ENCODE measurements at regions not wholly inside any gene's neighbourhood (a gene's known extent, or its start where the extent isn't known, plus 50 kb on each side); places are given as distances from the start of the nearest gene placed in this dataset.

DNA sequence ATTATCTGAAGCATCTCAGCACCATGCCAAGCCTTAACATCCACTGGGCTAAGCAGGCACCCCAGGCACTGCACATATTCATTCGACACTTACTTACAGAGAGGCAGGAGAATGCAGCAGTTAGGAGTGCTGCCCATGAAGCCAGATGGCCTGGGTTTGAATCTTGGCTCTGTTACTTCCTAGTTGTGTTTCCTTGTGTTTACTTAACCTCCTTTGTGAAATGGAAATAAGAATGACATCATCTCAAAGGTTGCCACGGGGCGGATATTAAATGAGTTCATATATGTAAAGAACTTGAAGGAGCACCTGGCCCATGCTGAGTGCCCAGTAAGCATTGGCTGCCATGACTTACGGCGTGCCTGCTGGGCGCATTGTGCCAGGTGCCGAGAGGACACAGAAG is 565.2 kb downstream of the CDK5RAP2 start:
- DNase-seq (ENCODE audit: low read depth): no peak
- Histone ChIP-seq H3K4me3 (ENCODE audit: low read depth, low read length) (no peak overlapping the region), H3K36me3 (ENCODE audit: control insufficient read depth, insufficient read depth, low read length) (no peaks in the 10 kb centered on the region), H3K27me3 (ENCODE audit: control insufficient read depth, insufficient read depth, low read length) (no peaks in the 10 kb centered on the region)
- TF ChIP-seq, protein P1, sequence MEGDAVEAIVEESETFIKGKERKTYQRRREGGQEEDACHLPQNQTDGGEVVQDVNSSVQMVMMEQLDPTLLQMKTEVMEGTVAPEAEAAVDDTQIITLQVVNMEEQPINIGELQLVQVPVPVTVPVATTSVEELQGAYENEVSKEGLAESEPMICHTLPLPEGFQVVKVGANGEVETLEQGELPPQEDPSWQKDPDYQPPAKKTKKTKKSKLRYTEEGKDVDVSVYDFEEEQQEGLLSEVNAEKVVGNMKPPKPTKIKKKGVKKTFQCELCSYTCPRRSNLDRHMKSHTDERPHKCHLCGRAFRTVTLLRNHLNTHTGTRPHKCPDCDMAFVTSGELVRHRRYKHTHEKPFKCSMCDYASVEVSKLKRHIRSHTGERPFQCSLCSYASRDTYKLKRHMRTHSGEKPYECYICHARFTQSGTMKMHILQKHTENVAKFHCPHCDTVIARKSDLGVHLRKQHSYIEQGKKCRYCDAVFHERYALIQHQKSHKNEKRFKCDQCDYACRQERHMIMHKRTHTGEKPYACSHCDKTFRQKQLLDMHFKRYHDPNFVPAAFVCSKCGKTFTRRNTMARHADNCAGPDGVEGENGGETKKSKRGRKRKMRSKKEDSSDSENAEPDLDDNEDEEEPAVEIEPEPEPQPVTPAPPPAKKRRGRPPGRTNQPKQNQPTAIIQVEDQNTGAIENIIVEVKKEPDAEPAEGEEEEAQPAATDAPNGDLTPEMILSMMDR (IDR thresholded peaks at IDR 0.05; ENCODE audit: insufficient read depth, low read length, poor library complexity, severe bottlenecking): no peak

DNA sequence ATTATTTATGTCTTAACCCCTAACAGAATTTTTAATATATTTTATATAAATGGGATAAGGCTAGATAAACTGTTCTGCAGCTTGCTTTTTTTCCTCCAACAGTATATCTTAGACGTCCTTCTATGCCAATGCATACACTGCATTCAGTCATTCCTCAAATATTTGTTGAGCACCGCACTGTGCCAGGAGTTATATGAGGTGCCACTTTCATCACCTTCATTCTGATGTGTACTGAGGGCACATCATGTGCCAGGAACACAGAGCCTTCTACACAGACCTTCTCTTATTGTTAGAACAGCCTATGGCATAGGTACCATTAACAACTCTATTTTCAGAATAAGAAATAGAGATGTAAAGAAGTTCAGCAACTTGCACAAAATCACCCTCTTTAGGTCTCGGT is 570.1 kb downstream of the CDK5RAP2 start:
- Histone ChIP-seq H3K27me3 (ENCODE audit: control insufficient read depth, insufficient read depth, low read length) (no peaks in the 10 kb centered on the region), H3K4me3 (ENCODE audit: low read depth, low read length) (no peak overlapping the region), H3K36me3 (ENCODE audit: control insufficient read depth, insufficient read depth, low read length) (no peaks in the 10 kb centered on the region)
- no peak for DNase-seq (ENCODE audit: low read depth)
- TF ChIP-seq, protein P1 (IDR thresholded peaks at IDR 0.05; ENCODE audit: insufficient read depth, low read length, poor library complexity, severe bottlenecking): no peak

DNA sequence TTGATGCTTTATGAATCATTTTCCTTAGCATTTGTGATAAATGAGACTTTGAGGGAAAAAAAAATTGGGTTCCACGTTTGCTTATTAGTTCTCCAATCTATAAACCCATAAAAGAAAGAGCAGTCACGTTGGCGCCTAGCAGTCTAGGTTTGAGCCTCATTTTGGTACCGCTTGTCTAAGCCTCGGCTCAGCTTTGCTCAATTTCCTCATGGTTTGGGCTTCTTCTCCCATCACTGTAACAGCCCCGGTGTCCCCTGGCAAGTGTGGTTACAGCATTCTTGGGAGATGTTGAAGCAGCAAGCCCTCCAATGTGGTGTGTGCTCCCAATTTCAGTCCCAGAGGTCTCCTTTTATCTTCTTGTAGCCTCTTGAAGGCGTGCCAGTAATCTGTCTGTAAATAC is 578.4 kb downstream of the CDK5RAP2 start:
- TF ChIP-seq, protein P1 (IDR thresholded peaks at IDR 0.05; ENCODE audit: insufficient read depth, low read length, poor library complexity, severe bottlenecking): no peak
- no peak overlapping the region for H3K4me3 ChIP-seq (ENCODE audit: low read depth, low read length)
- no peak for DNase-seq (ENCODE audit: low read depth)
- H3K36me3 ChIP-seq (ENCODE audit: control insufficient read depth, insufficient read depth, low read length): no peaks in the 10 kb centered on the region
- no peaks in the 10 kb centered on the region for H3K27me3 ChIP-seq (ENCODE audit: control insufficient read depth, insufficient read depth, low read length)

DNA sequence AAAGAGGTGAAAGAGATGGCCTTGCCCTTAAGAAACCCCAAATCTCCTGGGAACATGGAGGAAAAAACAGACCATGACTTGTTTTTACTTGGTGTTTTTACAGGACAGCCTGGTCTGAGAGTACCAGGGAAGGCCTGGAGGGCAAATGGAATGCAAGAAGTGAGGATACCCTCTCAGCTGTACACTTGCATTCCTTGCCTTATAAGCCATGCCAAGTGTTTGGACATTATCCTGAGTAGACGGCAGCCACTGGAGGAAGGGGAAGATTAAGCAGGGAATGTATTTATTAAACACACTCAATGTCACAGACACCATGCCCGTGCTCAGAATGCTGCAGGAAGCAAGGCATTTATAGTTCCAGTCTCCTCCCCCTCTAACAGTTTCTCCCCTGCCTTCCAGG is 581.4 kb downstream of the CDK5RAP2 start:
- H3K4me3 ChIP-seq (ENCODE audit: low read depth, low read length): no peak overlapping the region
- no peak for DNase-seq (ENCODE audit: low read depth)
- no peaks in the 10 kb centered on the region for H3K36me3 ChIP-seq (ENCODE audit: control insufficient read depth, insufficient read depth, low read length)
- TF ChIP-seq, protein P1 (IDR thresholded peaks at IDR 0.05; ENCODE audit: insufficient read depth, low read length, poor library complexity, severe bottlenecking): no peak
- no peaks in the 10 kb centered on the region for H3K27me3 ChIP-seq (ENCODE audit: control insufficient read depth, insufficient read depth, low read length)

DNA sequence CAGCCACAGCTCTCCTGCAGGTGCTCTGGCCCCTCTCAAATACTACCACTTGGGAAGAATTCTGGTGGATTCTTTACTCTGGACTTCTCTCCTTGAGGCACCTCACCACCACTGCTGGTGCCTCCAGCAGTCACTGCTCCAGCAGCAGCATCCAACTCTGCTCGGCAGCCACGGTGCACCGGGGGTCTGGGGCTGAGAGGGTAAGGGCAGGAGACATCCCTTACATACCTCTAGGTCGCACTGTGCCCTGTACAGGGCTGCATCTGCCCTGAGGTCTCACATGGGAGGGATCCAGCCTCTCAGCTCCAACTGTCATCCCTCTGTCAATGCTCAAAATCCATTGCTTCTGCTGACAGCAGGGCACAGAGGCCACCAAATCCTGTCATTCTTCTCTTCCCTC is 588.2 kb downstream of the CDK5RAP2 start:
- Histone ChIP-seq H3K4me3 (ENCODE audit: low read depth, low read length) (no peak overlapping the region), H3K36me3 (ENCODE audit: control insufficient read depth, insufficient read depth, low read length) (no peaks in the 10 kb centered on the region), H3K27me3 (ENCODE audit: control insufficient read depth, insufficient read depth, low read length) (no peaks in the 10 kb centered on the region)
- TF ChIP-seq, protein P1 (IDR thresholded peaks at IDR 0.05; ENCODE audit: insufficient read depth, low read length, poor library complexity, severe bottlenecking): no peak
- DNase-seq (ENCODE audit: low read depth): no peak

DNA sequence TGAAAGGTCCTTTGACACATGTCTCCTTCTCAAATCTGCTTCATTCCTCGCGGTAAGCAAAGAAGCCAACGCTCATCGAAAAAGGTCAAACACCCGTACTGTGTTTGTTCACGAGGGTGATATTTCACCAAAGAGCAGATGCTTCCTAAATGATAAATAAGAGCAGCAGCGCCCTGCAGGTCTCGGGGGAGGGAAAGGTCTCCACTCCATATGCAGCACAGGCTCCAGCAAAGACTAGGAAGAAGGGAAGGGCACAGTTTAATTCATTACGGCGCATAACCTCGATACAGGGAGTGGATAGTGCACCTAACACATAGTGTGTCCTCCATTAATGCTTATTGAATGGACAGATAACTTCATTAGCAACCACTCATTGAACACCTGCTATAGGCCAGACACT is 593.3 kb downstream of the CDK5RAP2 start:
- DNase-seq (ENCODE audit: low read depth): no peak
- Histone ChIP-seq H3K36me3 (ENCODE audit: control insufficient read depth, insufficient read depth, low read length) (no peaks in the 10 kb centered on the region), H3K27me3 (ENCODE audit: control insufficient read depth, insufficient read depth, low read length) (no peaks in the 10 kb centered on the region), H3K4me3 (ENCODE audit: low read depth, low read length) (no peak overlapping the region)
- TF ChIP-seq, protein P1 (IDR thresholded peaks at IDR 0.05; ENCODE audit: insufficient read depth, low read length, poor library complexity, severe bottlenecking): no peak

Measured in kidney epithelial cell (primary cell).